ENCODE measurements at regions not wholly inside any gene's neighbourhood (a gene's known extent, or its start where the extent isn't known, plus 50 kb on each side); places are given as distances from the start of the nearest gene placed in this dataset.

DNA sequence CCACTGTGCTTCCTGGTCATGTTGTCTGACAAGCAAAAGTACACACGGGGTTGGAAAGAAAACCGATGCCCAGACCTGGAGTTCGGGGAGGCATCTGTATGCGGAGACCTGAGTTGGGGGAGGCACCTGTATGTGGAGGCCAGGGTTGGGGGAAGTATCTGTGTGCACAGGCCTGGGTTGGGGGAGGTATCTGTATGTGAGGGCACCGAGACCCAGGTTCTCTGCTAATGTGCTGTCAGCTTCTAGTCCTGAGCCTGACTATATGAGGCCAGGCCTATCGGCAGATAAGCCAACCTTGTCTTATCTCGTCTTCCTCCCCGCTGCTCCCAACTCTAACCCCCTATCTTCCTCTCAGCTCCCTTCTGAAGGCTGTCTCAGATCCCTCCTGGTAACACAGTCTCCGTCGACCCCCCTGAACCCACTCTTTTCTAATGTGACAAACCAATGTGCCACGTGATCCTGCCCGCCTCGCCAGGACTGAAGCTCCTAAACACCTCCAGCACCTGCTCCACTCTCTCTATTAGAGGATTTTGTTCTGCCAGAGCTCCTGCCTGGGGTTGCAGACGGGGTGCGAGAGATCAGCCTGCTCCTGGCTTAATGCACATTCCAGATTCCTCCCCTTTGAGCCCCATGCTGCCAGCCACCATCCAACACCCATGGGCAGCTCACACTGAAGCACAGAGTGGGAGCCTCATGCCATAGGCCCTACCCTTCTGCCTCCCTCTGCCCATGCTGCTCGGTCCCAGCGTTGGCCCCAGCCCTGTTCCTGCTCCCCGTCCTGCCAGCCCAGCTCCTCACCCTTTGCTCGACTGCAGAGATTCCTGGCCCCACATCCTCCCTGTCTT is 188.4 kb downstream of the SH3BP4 start:
- no peaks in the 10 kb centered on the region for H3K4me1 ChIP-seq (ENCODE audit: control insufficient read depth, insufficient read depth, low read length)
- no peak for DNase-seq (ENCODE audit: low read depth, low spot score)
- H3K4me3 ChIP-seq (ENCODE audit: low read length), result no peak overlapping the region
- no peaks in the 10 kb centered on the region for H3K9me3 ChIP-seq (ENCODE audit: control insufficient read depth, insufficient read depth, low read length)
- H3K27me3 ChIP-seq (ENCODE audit: control insufficient read depth, insufficient read depth, low read length), result no peaks in the 10 kb centered on the region
- no peaks in the 10 kb centered on the region for H3K36me3 ChIP-seq (ENCODE audit: control insufficient read depth, insufficient read depth, low read length)
- WGBS (ENCODE audit: insufficient coverage, insufficient read length), result no CpG with 5 or more reads among the region's 19 CpGs
- no peak overlapping the region for H3K27ac ChIP-seq (ENCODE audit: low read length)

DNA sequence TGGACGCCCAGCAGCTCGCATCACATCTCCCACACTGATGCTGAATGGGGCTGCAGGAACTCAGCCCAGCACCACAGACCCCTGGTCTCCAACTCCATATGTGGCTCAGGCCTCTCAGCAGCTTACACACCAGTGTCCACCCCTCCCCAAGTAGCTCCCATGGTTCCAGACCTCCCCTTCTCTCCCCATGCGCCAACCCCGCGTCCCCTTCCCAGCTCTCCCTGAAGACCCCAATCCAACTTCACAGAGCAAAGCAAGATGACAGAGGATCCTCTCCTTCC is 188.9 kb downstream of the SH3BP4 start:
- no peak overlapping the region for H3K4me3 ChIP-seq (ENCODE audit: low read length)
- no CpG with 5 or more reads among the region's 5 CpGs for WGBS (ENCODE audit: insufficient coverage, insufficient read length)
- H3K36me3 ChIP-seq (ENCODE audit: control insufficient read depth, insufficient read depth, low read length), result no peaks in the 10 kb centered on the region
- no peaks in the 10 kb centered on the region for H3K9me3 ChIP-seq (ENCODE audit: control insufficient read depth, insufficient read depth, low read length)
- no peak for DNase-seq (ENCODE audit: low read depth, low spot score)
- no peaks in the 10 kb centered on the region for H3K4me1 ChIP-seq (ENCODE audit: control insufficient read depth, insufficient read depth, low read length)
- H3K27me3 ChIP-seq (ENCODE audit: control insufficient read depth, insufficient read depth, low read length), result no peaks in the 10 kb centered on the region
- no peak overlapping the region for H3K27ac ChIP-seq (ENCODE audit: low read length)

DNA sequence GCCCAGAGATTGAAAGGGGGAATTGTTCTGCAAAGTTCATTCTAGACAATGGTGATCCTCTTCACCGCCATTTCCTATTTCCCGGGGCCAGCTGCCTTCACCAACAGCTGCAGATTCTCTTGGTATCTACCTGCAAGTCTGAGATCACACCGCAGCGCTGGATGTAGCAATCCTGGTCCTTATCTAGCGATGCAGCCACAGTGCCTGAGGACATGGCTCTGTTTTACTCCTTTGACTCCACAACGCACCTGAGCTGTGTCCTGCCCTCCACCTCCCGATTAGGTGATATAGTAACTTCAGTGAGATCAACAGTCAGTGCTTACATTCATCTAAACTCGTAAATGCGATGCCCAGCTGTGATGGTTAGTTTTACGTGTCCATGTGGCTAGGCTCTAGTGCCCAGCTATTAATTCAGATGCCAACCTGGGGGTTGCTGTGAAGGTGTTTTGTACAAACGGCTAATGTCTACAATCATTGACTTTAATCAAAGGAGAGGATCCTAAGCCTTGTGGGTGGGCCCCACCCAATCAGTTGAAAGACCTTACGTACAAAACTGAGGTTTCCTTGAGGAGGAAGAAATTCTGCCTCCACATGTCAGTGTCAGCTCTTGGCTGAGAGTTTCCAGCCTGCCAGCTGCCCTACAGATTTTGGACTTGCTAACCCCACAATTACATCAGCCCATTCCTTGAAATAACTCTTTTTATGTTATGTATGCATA is 189.8 kb downstream of the SH3BP4 start:
- Histone ChIP-seq H3K36me3 (ENCODE audit: control insufficient read depth, insufficient read depth, low read length) (no peaks in the 10 kb centered on the region), H3K27me3 (ENCODE audit: control insufficient read depth, insufficient read depth, low read length) (no peaks in the 10 kb centered on the region), H3K27ac (ENCODE audit: low read length) (no peak overlapping the region), H3K4me3 (ENCODE audit: low read length) (no peak overlapping the region), H3K9me3 (ENCODE audit: control insufficient read depth, insufficient read depth, low read length) (no peaks in the 10 kb centered on the region), H3K4me1 (ENCODE audit: control insufficient read depth, insufficient read depth, low read length) (no peaks in the 10 kb centered on the region)
- WGBS (ENCODE audit: insufficient coverage, insufficient read length), result no CpG with 5 or more reads among the region's 12 CpGs
- no peak for DNase-seq (ENCODE audit: low read depth, low spot score)

DNA sequence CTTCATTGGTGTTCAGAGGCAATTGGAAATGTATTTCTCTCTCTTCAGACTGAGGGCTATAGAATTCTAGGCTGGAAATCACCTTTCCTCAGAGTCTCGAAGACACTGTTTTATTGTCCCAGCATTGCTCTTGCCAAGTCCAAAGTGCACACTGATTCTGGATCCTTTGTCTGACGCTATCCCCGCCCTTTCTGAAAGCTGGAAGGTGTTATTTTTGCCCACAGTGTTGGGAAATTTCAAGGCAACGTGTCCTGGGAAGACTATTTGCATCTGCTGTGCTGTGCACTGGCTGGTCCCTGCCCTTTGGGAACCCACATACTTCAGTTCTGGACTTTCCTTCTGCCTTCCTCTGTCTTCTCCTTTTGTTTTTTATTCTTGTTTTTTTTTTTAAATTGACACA is 190.8 kb downstream of the SH3BP4 start:
- Histone ChIP-seq H3K36me3 (ENCODE audit: control insufficient read depth, insufficient read depth, low read length) (no peaks in the 10 kb centered on the region), H3K9me3 (ENCODE audit: control insufficient read depth, insufficient read depth, low read length) (no peaks in the 10 kb centered on the region), H3K27me3 (ENCODE audit: control insufficient read depth, insufficient read depth, low read length) (no peaks in the 10 kb centered on the region), H3K4me1 (ENCODE audit: control insufficient read depth, insufficient read depth, low read length) (no peaks in the 10 kb centered on the region), H3K27ac (ENCODE audit: low read length) (no peak overlapping the region), H3K4me3 (ENCODE audit: low read length) (no peak overlapping the region)
- no CpG with 5 or more reads among the region's 4 CpGs for whole genome bisulfite sequencing (ENCODE audit: insufficient coverage, insufficient read length)
- DNase-seq (ENCODE audit: low read depth, low spot score), result no peak

DNA sequence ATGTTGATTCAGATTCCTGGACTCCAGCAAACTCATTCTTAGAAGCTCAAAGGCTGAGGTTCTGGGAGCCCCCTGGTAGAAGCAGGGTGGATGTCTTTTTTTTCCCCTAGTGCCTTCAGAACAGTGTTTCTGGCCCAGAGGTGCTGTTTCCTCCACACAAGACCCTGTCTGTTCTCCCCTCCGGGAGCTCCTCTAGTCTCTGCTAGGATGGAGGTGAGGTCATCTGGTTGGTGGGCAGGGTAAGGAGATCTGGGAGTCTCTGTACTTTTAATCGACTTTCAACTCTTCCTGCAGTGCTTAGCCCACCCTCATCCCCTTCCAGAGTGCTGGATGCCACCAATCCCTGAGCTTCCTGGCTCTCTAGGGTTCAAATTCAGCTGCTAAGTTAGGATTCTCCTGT is 192.0 kb downstream of the SH3BP4 start:
- H3K4me1 ChIP-seq (ENCODE audit: control insufficient read depth, insufficient read depth, low read length), result no peaks in the 10 kb centered on the region
- no peaks in the 10 kb centered on the region for H3K9me3 ChIP-seq (ENCODE audit: control insufficient read depth, insufficient read depth, low read length)
- no CpG with 5 or more reads among the region's 2 CpGs for WGBS (ENCODE audit: insufficient coverage, insufficient read length)
- no peak overlapping the region for H3K27ac ChIP-seq (ENCODE audit: low read length)
- H3K27me3 ChIP-seq (ENCODE audit: control insufficient read depth, insufficient read depth, low read length), result no peaks in the 10 kb centered on the region
- no peak for DNase-seq (ENCODE audit: low read depth, low spot score)
- no peaks in the 10 kb centered on the region for H3K36me3 ChIP-seq (ENCODE audit: control insufficient read depth, insufficient read depth, low read length)
- H3K4me3 ChIP-seq (ENCODE audit: low read length), result no peak overlapping the region

DNA sequence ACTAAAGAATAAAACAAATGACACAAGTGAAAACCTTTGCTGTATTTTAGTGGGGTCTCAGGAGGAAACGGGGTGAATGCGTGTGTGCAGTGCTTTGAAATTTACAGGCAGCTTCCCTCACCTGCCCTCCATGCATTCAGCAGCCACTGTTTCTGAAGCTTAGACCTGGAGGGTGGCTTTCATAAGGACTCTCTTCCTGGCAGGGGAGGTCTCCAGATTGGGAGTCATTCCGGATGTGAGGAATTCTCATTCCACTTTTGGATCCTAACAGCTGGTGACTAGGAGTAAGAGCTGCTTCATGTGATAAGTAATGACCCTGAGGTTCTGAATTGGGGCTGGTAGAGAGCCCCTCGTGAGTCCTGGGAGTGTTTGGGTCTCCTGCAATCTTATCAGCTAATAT is 192.5 kb downstream of the SH3BP4 start:
- no peak for DNase-seq (ENCODE audit: low read depth, low spot score)
- Histone ChIP-seq H3K27ac (ENCODE audit: low read length) (no peak overlapping the region), H3K36me3 (ENCODE audit: control insufficient read depth, insufficient read depth, low read length) (no peaks in the 10 kb centered on the region), H3K9me3 (ENCODE audit: control insufficient read depth, insufficient read depth, low read length) (no peaks in the 10 kb centered on the region), H3K27me3 (ENCODE audit: control insufficient read depth, insufficient read depth, low read length) (no peaks in the 10 kb centered on the region), H3K4me3 (ENCODE audit: low read length) (no peak overlapping the region), H3K4me1 (ENCODE audit: control insufficient read depth, insufficient read depth, low read length) (no peaks in the 10 kb centered on the region)
- no CpG with 5 or more reads among the region's 4 CpGs for WGBS (ENCODE audit: insufficient coverage, insufficient read length)

DNA sequence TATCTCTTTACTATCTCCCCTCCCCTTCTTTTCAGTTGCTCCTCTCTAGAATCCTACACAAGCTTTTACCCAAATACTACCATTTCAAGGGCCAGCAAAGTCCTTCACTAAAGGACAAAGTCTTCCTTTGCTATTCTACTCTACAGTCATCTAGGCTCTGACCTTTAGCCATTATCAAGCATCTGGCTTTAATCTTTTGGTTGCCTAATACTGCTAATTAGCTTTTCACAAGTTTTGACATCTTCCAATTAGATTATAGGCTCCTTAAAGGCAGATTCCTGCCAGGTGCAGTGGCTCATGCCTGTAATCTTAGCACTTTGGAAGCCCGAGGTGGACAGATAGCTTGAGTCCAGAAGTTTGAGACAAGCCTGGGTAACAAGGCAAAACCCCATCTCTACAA is 194.4 kb downstream of the SH3BP4 start:
- no peak overlapping the region for H3K27ac ChIP-seq (ENCODE audit: low read length)
- no peak for DNase-seq (ENCODE audit: low read depth, low spot score)
- H3K27me3 ChIP-seq (ENCODE audit: control insufficient read depth, insufficient read depth, low read length), result no peaks in the 10 kb centered on the region
- no peaks in the 10 kb centered on the region for H3K4me1 ChIP-seq (ENCODE audit: control insufficient read depth, insufficient read depth, low read length)
- H3K9me3 ChIP-seq (ENCODE audit: control insufficient read depth, insufficient read depth, low read length), result no peaks in the 10 kb centered on the region
- H3K36me3 ChIP-seq (ENCODE audit: control insufficient read depth, insufficient read depth, low read length), result no peaks in the 10 kb centered on the region
- no peak overlapping the region for H3K4me3 ChIP-seq (ENCODE audit: low read length)
- no CpG with 5 or more reads among the region's 1 CpG for WGBS (ENCODE audit: insufficient coverage, insufficient read length)

DNA sequence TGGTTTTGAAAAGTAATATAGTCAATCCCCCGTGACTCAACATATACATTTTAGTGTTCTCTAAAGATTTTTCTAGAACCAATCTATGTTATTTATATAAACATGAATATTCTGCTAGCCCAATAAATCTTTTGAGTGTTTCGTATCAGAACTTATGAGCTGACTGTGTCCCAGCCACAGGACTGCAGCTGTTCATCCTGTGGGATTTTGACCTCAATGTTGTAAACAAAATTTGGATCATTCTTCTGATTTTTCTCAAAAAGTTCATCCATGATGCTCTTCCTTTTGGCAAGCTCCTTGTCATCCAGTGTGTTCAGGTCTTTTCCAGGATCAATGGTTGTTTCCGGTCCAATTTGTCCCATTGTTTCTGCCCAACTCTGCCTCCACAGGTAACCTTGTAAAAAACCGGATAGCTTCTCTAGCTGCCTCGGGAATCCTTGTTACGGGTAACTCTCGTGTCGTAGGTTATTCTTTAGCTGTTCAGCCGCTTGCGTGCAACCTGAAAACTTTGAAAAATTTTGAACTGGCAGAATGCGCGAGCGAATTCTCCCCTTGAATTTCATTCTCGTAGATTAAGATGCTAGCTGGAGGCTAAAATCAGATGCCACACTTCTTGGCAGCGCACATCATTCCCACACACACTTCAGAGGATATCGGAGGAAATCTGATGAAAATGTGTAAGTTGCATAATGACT is 195.2 kb downstream of the SH3BP4 start:
- H3K36me3 ChIP-seq (ENCODE audit: control insufficient read depth, insufficient read depth, low read length), result no peaks in the 10 kb centered on the region
- H3K4me3 ChIP-seq (ENCODE audit: low read length), result no peak overlapping the region
- no CpG with 5 or more reads among the region's 16 CpGs for whole genome bisulfite sequencing (ENCODE audit: insufficient coverage, insufficient read length)

DNA sequence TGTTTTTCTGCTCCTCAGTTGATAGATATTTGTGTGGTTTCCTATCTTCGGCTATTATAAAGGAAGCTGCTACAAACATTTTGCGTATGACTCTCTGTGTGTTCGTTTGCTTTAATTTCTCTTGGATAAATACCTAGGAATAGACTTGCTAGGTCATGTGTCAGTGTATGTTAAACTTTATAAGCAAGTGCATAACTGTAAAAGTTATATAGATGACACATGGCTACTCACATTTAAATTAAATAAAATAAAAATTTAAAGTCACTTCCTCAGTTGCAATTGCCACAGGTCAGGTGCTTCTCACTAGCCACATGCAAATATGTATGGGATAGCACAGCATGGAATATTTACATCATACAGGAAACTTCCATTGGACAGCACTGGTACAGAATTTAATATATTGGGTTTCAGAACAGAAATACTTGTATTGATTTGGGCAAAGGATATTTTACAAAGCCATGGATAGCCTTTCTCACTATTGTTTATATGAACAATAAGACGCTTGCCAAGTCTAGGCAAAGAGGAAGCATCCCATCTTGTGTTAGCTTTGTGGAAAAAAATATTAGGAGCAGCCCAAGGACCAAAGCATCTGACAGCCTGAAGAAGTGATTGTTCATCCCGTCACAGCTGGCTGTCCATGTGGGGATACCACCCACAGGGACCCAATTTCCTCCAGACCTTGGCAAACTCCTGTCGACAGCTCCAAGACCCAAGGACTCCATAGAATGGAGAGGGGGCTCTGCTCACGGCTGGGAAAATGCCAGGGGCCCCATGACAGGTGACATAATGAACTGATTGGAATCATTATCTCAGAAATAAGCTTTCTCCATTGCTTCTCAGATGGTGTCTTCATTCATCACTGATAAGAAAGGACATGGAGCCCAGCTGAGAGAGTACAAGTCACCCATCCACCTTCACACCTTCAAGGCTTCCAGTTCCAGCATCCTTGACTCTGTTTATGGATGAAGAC is 196.7 kb downstream of the SH3BP4 start:
- Histone ChIP-seq H3K27me3 (ENCODE audit: control insufficient read depth, insufficient read depth, low read length) (no peaks in the 10 kb centered on the region), H3K4me3 (ENCODE audit: low read length) (no peak overlapping the region), H3K27ac (ENCODE audit: low read length) (no peak overlapping the region), H3K4me1 (ENCODE audit: control insufficient read depth, insufficient read depth, low read length) (no peaks in the 10 kb centered on the region), H3K9me3 (ENCODE audit: control insufficient read depth, insufficient read depth, low read length) (no peaks in the 10 kb centered on the region), H3K36me3 (ENCODE audit: control insufficient read depth, insufficient read depth, low read length) (no peaks in the 10 kb centered on the region)
- DNase-seq (ENCODE audit: low read depth, low spot score), result no peak
- no CpG with 5 or more reads among the region's 7 CpGs for WGBS (ENCODE audit: insufficient coverage, insufficient read length)

More for the DNA sequence above, 195.2 kb downstream of the SH3BP4 start:
- Histone ChIP-seq H3K9me3 (ENCODE audit: control insufficient read depth, insufficient read depth, low read length) (no peaks in the 10 kb centered on the region), H3K27me3 (ENCODE audit: control insufficient read depth, insufficient read depth, low read length) (no peaks in the 10 kb centered on the region), H3K27ac (ENCODE audit: low read length) (no peak overlapping the region), H3K4me1 (ENCODE audit: control insufficient read depth, insufficient read depth, low read length) (no peaks in the 10 kb centered on the region)
- DNase-seq (ENCODE audit: low read depth, low spot score), result no peak

DNA sequence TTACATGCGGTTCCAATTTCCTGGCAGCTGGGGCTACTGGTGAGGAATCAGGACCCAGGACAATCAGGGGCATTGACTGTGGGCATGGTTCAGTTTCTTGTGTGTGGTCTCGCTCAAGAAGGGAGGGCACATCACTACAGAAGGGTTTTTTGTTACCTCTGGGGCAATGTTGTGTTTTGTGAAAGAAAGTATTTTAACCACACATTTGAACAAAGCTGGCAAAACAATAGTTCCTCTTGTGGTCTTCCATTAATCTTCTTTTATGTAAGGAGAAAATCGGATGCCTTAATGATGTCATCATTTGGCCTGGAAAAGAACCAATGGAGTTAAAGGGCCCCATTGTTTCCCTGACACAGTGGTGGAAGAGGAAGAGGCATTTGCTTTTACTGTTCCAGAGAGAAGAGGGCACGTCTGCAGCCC is 197.4 kb downstream of the SH3BP4 start:
- Histone ChIP-seq H3K9me3 (ENCODE audit: control insufficient read depth, insufficient read depth, low read length) (no peaks in the 10 kb centered on the region), H3K4me1 (ENCODE audit: control insufficient read depth, insufficient read depth, low read length) (no peaks in the 10 kb centered on the region), H3K4me3 (ENCODE audit: low read length) (no peak overlapping the region), H3K27me3 (ENCODE audit: control insufficient read depth, insufficient read depth, low read length) (no peaks in the 10 kb centered on the region), H3K27ac (ENCODE audit: low read length) (no peak overlapping the region), H3K36me3 (ENCODE audit: control insufficient read depth, insufficient read depth, low read length) (no peaks in the 10 kb centered on the region)
- no peak for DNase-seq (ENCODE audit: low read depth, low spot score)
- WGBS (ENCODE audit: insufficient coverage, insufficient read length), result no CpG with 5 or more reads among the region's 4 CpGs

All from iPS DF 6.9 (cell line).